OCI-LY3 (cell line): ENCODE measurements at regions not wholly inside any gene's neighbourhood (a gene's known extent, or its start where the extent isn't known, plus 50 kb on each side); places are given as distances from the start of the nearest gene placed in this dataset.
"Not testable (repeated sequence)": the region's sequence is repeated elsewhere in the genome, so short reads cannot be mapped to it uniquely, and the experiment has no call there.

Experiments
- CTCF ChIP-seq: fragments of 200-600, 300-600 bp; sonication (generic); IDR thresholded peaks from 2 replicates; pipeline ENCODE4 v1.5.1; 2014; ENCODE audit warnings: antibody characterized with exemption, low read length, low read depth
- EZH2phosphoT487 ChIP-seq: fragments of 200-600 bp; shearing (Covaris generic); IDR thresholded peaks from 2 replicates; pipeline ENCODE4 v1.6.1; 2018; ENCODE audit warnings: antibody characterized with exemption, mixed run types, low read depth

- TF ChIP-seq CTCF, EZH2phosphoT487: not testable (repeated sequence)
Measured at GRCh38 chr7:142561396-142561795, 187.9 kb upstream of the PRSS1 start.
